ENCODE measurements at regions not wholly inside any gene's neighbourhood (a gene's known extent, or its start where the extent isn't known, plus 50 kb on each side); places are given as distances from the start of the nearest gene placed in this dataset.

GRCh38 chr13:111511805-111512504 is 191.5 kb downstream of the TEX29 start:
- no peak for TF ChIP-seq CTCF (IDR thresholded peaks at IDR 0.05; ENCODE audit: extremely low read depth, low read depth, low read length)
- Histone ChIP-seq H3K4me1 (ENCODE audit: insufficient read depth, low read length) (no peaks in the 10 kb centered on the region), H3K4me2 (ENCODE audit: insufficient read depth, low read length) (no peak overlapping the region), H3K27me3 (ENCODE audit: insufficient read depth, low read length) (no peaks in the 10 kb centered on the region), H4K20me1 (ENCODE audit: insufficient read depth, low read length) (no peaks in the 10 kb centered on the region), H3K27ac (ENCODE audit: low read depth, low read length) (no peak overlapping the region), H3K79me2 (ENCODE audit: insufficient read depth, low read length) (no peaks in the 10 kb centered on the region), H3K9me3 (ENCODE audit: low read depth, low read length) (no peaks in the 10 kb centered on the region), H3K4me3 (ENCODE audit: insufficient read depth, low read length) (no peak overlapping the region), H2AFZ (ENCODE audit: low read length) (no peak overlapping the region), H3K36me3 (ENCODE audit: insufficient read depth, low read length) (no peaks in the 10 kb centered on the region)
- peak; percentile 18 for DNase-seq (ENCODE audit: insufficient read length, low spot score, missing footprints)

DNA sequence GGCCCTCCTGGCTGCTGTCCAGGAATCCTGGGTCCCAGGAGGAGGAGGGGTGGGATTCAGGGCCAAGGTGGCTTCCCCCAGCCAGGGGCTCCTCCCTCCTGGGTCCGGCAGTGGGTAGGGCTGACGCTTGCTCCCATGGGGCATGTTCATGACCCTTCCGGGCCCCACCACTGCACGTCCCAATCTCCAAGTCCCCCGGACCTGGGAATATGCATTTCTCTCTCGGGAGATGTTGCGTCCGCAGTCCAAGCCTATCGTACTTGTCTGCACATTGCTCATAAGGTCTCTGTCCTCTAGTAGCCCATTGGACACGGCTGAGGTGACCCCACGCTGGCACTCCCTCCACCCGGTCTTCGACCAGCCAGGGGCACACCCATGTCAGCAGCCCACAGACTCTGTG is 192.3 kb downstream of the TEX29 start:
- no peak overlapping the region for H3K27ac ChIP-seq (ENCODE audit: low read depth, low read length)
- H3K4me1 ChIP-seq (ENCODE audit: insufficient read depth, low read length), result no peaks in the 10 kb centered on the region
- no peaks in the 10 kb centered on the region for H4K20me1 ChIP-seq (ENCODE audit: insufficient read depth, low read length)
- no peaks in the 10 kb centered on the region for H3K79me2 ChIP-seq (ENCODE audit: insufficient read depth, low read length)
- H3K4me3 ChIP-seq (ENCODE audit: insufficient read depth, low read length), result no peak overlapping the region
- no peaks in the 10 kb centered on the region for H3K36me3 ChIP-seq (ENCODE audit: insufficient read depth, low read length)
- TF ChIP-seq CTCF (IDR thresholded peaks at IDR 0.05; ENCODE audit: extremely low read depth, low read depth, low read length), result no peak
- H2AFZ ChIP-seq (ENCODE audit: low read length), result no peak overlapping the region
- no peaks in the 10 kb centered on the region for H3K9me3 ChIP-seq (ENCODE audit: low read depth, low read length)
- H3K27me3 ChIP-seq (ENCODE audit: insufficient read depth, low read length), result no peaks in the 10 kb centered on the region
- H3K4me2 ChIP-seq (ENCODE audit: insufficient read depth, low read length), result no peak overlapping the region
- peak; percentile 37 for DNase-seq (ENCODE audit: insufficient read length, low spot score, missing footprints)

DNA sequence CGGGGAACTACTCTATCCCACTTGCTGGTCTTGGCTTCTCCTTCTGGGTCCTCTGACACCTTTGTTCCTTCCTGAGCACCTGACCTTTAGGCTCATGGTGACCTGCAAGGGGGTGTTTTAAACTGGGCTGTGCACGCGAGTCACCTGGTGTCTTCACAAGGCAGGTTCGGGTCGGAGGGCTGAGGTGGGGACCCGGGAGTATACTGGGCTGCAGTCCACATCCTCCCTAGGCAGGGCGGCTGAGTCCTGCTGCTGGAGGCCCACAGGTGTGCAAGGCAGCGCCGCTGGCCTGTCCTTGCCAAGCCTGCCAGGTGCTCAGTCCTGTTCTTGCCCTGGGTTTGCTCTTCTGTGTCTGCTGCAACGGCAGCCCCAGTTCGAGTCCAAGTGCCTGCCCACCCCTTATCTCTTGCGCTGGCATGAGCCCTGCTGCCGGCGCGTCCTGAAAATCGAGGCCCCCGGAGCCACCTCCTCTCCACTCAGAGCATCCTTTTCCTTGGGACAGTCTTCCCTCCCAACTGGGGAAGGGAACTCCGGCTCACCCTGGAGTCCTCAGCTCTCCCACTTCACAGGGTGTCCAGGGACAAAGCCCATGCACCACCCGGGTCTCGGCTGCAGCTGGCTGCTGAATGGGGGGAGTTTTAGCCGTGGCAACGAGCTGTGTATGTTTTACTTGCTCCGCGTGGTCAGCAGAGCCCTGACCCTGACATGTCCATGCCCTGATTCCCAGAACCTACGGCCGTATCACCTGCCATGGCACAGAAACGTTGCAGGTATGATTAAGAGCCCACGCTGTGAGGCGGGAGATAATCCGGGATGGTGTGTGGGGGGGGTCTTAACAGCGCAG is 193.5 kb downstream of the TEX29 start:
- H3K79me2 ChIP-seq (ENCODE audit: insufficient read depth, low read length), result no peaks in the 10 kb centered on the region
- no peak overlapping the region for H3K27ac ChIP-seq (ENCODE audit: low read depth, low read length)
- H3K27me3 ChIP-seq (ENCODE audit: insufficient read depth, low read length), result no peaks in the 10 kb centered on the region
- H4K20me1 ChIP-seq (ENCODE audit: insufficient read depth, low read length), result no peaks in the 10 kb centered on the region
- DNase-seq (ENCODE audit: insufficient read length, low spot score, missing footprints), result peak; percentile 75
- no peak overlapping the region for H3K4me2 ChIP-seq (ENCODE audit: insufficient read depth, low read length)
- H3K36me3 ChIP-seq (ENCODE audit: insufficient read depth, low read length), result no peaks in the 10 kb centered on the region
- H3K9me3 ChIP-seq (ENCODE audit: low read depth, low read length), result no peaks in the 10 kb centered on the region
- H3K4me1 ChIP-seq (ENCODE audit: insufficient read depth, low read length), result no peaks in the 10 kb centered on the region
- no peak overlapping the region for H3K4me3 ChIP-seq (ENCODE audit: insufficient read depth, low read length)
- H2AFZ ChIP-seq (ENCODE audit: low read length), result no peak overlapping the region
- TF ChIP-seq CTCF (IDR thresholded peaks at IDR 0.05; ENCODE audit: extremely low read depth, low read depth, low read length), result no peak

- DNase-seq (ENCODE audit: insufficient read length, low spot score, missing footprints), result peak; percentile 59
- Histone ChIP-seq H3K36me3 (ENCODE audit: insufficient read depth, low read length) (no peaks in the 10 kb centered on the region), H3K4me3 (ENCODE audit: insufficient read depth, low read length) (no peak overlapping the region), H3K9me3 (ENCODE audit: low read depth, low read length) (no peaks in the 10 kb centered on the region), H3K79me2 (ENCODE audit: insufficient read depth, low read length) (no peaks in the 10 kb centered on the region), H3K27ac (ENCODE audit: low read depth, low read length) (no peak overlapping the region), H3K4me1 (ENCODE audit: insufficient read depth, low read length) (no peaks in the 10 kb centered on the region), H4K20me1 (ENCODE audit: insufficient read depth, low read length) (no peaks in the 10 kb centered on the region), H3K27me3 (ENCODE audit: insufficient read depth, low read length) (no peaks in the 10 kb centered on the region), H3K4me2 (ENCODE audit: insufficient read depth, low read length) (no peak overlapping the region), H2AFZ (ENCODE audit: low read length) (no peak overlapping the region)
- TF ChIP-seq CTCF (IDR thresholded peaks at IDR 0.05; ENCODE audit: extremely low read depth, low read depth, low read length), result no peak
These were observed 194.3 kb downstream of the TEX29 start for GRCh38 chr13:111514610-111515306.
